SK-N-SH (cell line): ENCODE measurements at regions not wholly inside any gene's neighbourhood (a gene's known extent, or its start where the extent isn't known, plus 50 kb on each side); places are given as distances from the start of the nearest gene placed in this dataset.

Experiments
- CTCF ChIA-PET: fragments of 300-600, 350-600 bp; formaldehyde crosslinking; extraction: SDS; loops from one replicate; lab custom pipeline; 2021; lab: Yijun Ruan, JAX
- POLR2A ChIA-PET: fragments of 350-600 bp; sonication (Branson Sonifier 250); formaldehyde crosslinking; extraction: SDS; loops from one replicate; lab custom pipeline; 2020; ENCODE audit warnings: antibody characterized with exemption, inconsistent platforms; lab: Yijun Ruan, JAX
- DNase-seq: peaks from one replicate; pipeline ENCODE4 v3.0.0; 2012
- H2AFZ ChIP-seq: fragments of 200-600 bp; sonication (generic); 2 replicates; pipeline ENCODE4 v1.8.1; 2016; ENCODE audit warnings: antibody characterized with exemption, mild to moderate bottlenecking, low read depth
- H3F3A ChIP-seq: fragments of 200-600 bp; sonication (generic); replicated peaks from 2 replicates; pipeline ENCODE3; 2016; ENCODE audit warnings: antibody characterized with exemption, mild to moderate bottlenecking; ENCODE audit not compliant: insufficient read depth
- H3K27ac ChIP-seq, 2 experiments: fragments of 200-500 bp in 1 of 2; fragments of 200-600 bp in 1 of 2; sonication (Bioruptor generic) in 1 of 2; sonication (generic), shearing (Covaris generic) in 1 of 2; 2 replicates each; pipeline versions ENCODE4 v1.5.1 to v1.6.1; 2014 to 2016; ENCODE audit warnings: low read depth in 2 of 2, inconsistent platforms in 1 of 2, low read length in 1 of 2, mild to moderate bottlenecking in 1 of 2, mixed read lengths in 1 of 2
- H3K27me3 ChIP-seq: fragments of 200-600 bp; sonication (generic), shearing (Covaris generic); 2 replicates; pipeline ENCODE4 v1.6.1; 2016; ENCODE audit warnings: mixed run types; ENCODE audit not compliant: insufficient read depth
- H3K36me3 ChIP-seq, 2 experiments: fragments of 200-500 bp in 1 of 2; fragments of 200-600 bp in 1 of 2; sonication (Bioruptor generic) in 1 of 2; sonication (generic) in 1 of 2; replicated peaks in 1 of 2; 2 replicates each; pipeline versions ENCODE3 to v1.5.1; 2014 to 2016; ENCODE audit warnings: low read length in 1 of 2, mild to moderate bottlenecking in 1 of 2; ENCODE audit not compliant: insufficient read depth in 2 of 2, control insufficient read depth in 1 of 2
- H3K4me1 ChIP-seq, 2 experiments: fragments of 200-500 bp in 1 of 2; fragments of 200-600 bp in 1 of 2; sonication (Bioruptor generic) in 1 of 2; sonication (generic), shearing (Covaris generic) in 1 of 2; 2 replicates each; pipeline versions ENCODE4 v1.5.1 to v1.6.1; 2014 to 2016; ENCODE audit warnings: low read depth in 1 of 2, low read length in 1 of 2, mixed run types in 1 of 2; ENCODE audit not compliant: insufficient read depth in 2 of 2, control insufficient read depth in 1 of 2
- H3K4me2 ChIP-seq: fragments of 200-600 bp; sonication (generic), shearing (Covaris generic); 2 replicates; pipeline ENCODE4 v1.6.1; 2017; ENCODE audit warnings: mixed run types
- H3K4me3 ChIP-seq, 2 experiments: fragments of 200-500 bp in 1 of 2; fragments of 200-600 bp in 1 of 2; sonication (Bioruptor generic) in 1 of 2; sonication (generic), shearing (Covaris generic) in 1 of 2; 2 replicates each; pipeline versions ENCODE4 v1.5.1 to v1.8.1; 2014 to 2016; ENCODE audit warnings: low read depth in 2 of 2, inconsistent platforms in 1 of 2, low read length in 1 of 2, mild to moderate bottlenecking in 1 of 2, mixed read lengths in 1 of 2, moderate library complexity in 1 of 2
- H3K79me2 ChIP-seq: fragments of 200-600 bp; sonication (generic); 2 replicates; pipeline ENCODE4 v1.8.1; 2017; ENCODE audit warnings: mild to moderate bottlenecking; ENCODE audit not compliant: insufficient read depth
- H3K9ac ChIP-seq: fragments of 200-600 bp; sonication (generic); 2 replicates; pipeline ENCODE4 v1.6.1; 2017; ENCODE audit warnings: mixed run types
- H3K9me2 ChIP-seq: fragments of 200-600 bp; sonication (generic); 2 replicates; pipeline ENCODE4 v1.6.1; 2017; ENCODE audit warnings: mixed run types
- H3K9me3 ChIP-seq: fragments of 200-600 bp; sonication (generic); 2 replicates; pipeline ENCODE4 v1.6.1; 2017; ENCODE audit warnings: mixed run types, mild to moderate bottlenecking, moderate library complexity
- H4K20me1 ChIP-seq: fragments of 200-600 bp; sonication (generic); 2 replicates; pipeline ENCODE4 v1.6.1; 2017; ENCODE audit warnings: mild to moderate bottlenecking, mixed run types; ENCODE audit not compliant: insufficient read depth
- ELF1 ChIP-seq: IDR thresholded peaks from 2 replicates; pipeline ENCODE4 v1.4.0; 2012
- EP300 ChIP-seq, 2 experiments: IDR thresholded peaks; 2 replicates each; pipeline versions ENCODE4 v1.4.0 to v1.6.1; 2012; ENCODE audit warnings: borderline replicate concordance in 1 of 2, low read depth in 1 of 2, low read length in 1 of 2
- FOSL2 ChIP-seq: IDR thresholded peaks from 2 replicates; pipeline ENCODE4 v1.4.0; 2012; ENCODE audit warnings: low read depth, mild to moderate bottlenecking, moderate library complexity, borderline replicate concordance
- FOXM1 ChIP-seq: IDR thresholded peaks from 2 replicates; pipeline ENCODE4 v1.4.0; 2012; ENCODE audit warnings: low read depth, mild to moderate bottlenecking
- JUND ChIP-seq: IDR thresholded peaks from 2 replicates; pipeline ENCODE4 v1.4.0; 2012
- MEF2A ChIP-seq: IDR thresholded peaks from 2 replicates; pipeline ENCODE4 v1.4.0; 2012; ENCODE audit warnings: low read depth, borderline replicate concordance
- NFIC ChIP-seq: IDR thresholded peaks from 2 replicates; pipeline ENCODE4 v1.4.0; 2012; ENCODE audit warnings: borderline replicate concordance
- RAD21 ChIP-seq: IDR thresholded peaks from 2 replicates; pipeline ENCODE4 v1.6.1; 2012; ENCODE audit warnings: mild to moderate bottlenecking, low read length
- RCOR1 ChIP-seq: fragments of 150-350 bp; IDR thresholded peaks from 2 replicates; pipeline ENCODE4 v1.6.1; 2017; ENCODE audit warnings: antibody characterized with exemption, low read length
- RXRA ChIP-seq: IDR thresholded peaks from 2 replicates; pipeline ENCODE4 v1.4.0; 2012; ENCODE audit warnings: low read depth, mild to moderate bottlenecking, borderline replicate concordance
- TAF1 ChIP-seq: IDR thresholded peaks from 2 replicates; pipeline ENCODE4 v1.6.1; 2012; ENCODE audit warnings: low read depth, mild to moderate bottlenecking, low read length, moderate library complexity, borderline replicate concordance
- TCF12 ChIP-seq: IDR thresholded peaks from 2 replicates; pipeline ENCODE4 v1.4.0; 2012
- USF1 ChIP-seq: IDR thresholded peaks from 2 replicates; pipeline ENCODE4 v1.4.0; 2012; ENCODE audit warnings: low read depth, borderline replicate concordance
- USF2 ChIP-seq: fragments of 150-350 bp; IDR thresholded peaks from 2 replicates; pipeline ENCODE4 v1.6.1; 2017; ENCODE audit warnings: antibody characterized with exemption, low read length, low read depth, borderline replicate concordance
- ZBTB33 ChIP-seq: IDR thresholded peaks from 2 replicates; pipeline ENCODE4 v1.4.0; 2012; ENCODE audit warnings: low read depth, borderline replicate concordance
- WGBS: methylation state at CpG from one replicate; pipeline ENCODE4 v1.1.6; 2017; ENCODE audit warnings: low lambda C conversion rate; 5-methylcytosine and 5-hydroxymethylcytosine counted together

GRCh38 chr16:56050916-56051315, 140.4 kb upstream of the GNAO1 start:
- no peak overlapping the region for H2AFZ ChIP-seq
- no peak for DNase-seq
- TF ChIP-seq RAD21 (no peak), TCF12 (no peak), USF2 (no peak), ZBTB33 (no peak), MEF2A (no peak), RCOR1 (no peak), EP300 (IDR thresholded peaks at IDR 0.05; ENCODE audit: borderline replicate concordance in 1 of 2, low read depth in 1 of 2, low read length in 1 of 2) (no peak), ELF1 (no peak), FOXM1 (no peak), NFIC (no peak), TAF1 (no peak), RXRA (no peak), FOSL2 (no peak), USF1 (no peak)
- TF ChIP-seq, all 33 proteins: peak for 0
- Histone ChIP-seq H3K9me2 (no peaks in the 10 kb centered on the region), H3K4me2 (no peak overlapping the region), H3K36me3 (no peaks in the 10 kb centered on the region), H3K79me2 (no peaks in the 10 kb centered on the region), H3K4me3 (no peak overlapping the region), H3K27me3 (no peaks in the 10 kb centered on the region), H3F3A (no peaks in the 10 kb centered on the region), H3K4me1 (peaks cover 0 to 11% of the 10 kb centered on the region in 2 experiments; a peak in 1 of 4 replicates), H3K27ac (no peak overlapping the region), H3K9ac (no peak overlapping the region), H4K20me1 (no peaks in the 10 kb centered on the region), H3K9me3 (no peaks in the 10 kb centered on the region)
- 67% methylated on average over 4 of the region's 4 CpGs for WGBS
- ChIA-PET CTCF (interaction anchor here (0.6 to 1.5 kb wide), 2 partner anchors 11 to 63 kb away, joined by 3 read pairs; no protein-coding TSS in a partner anchor), POLR2A (no interaction called here)

- no peaks in the 10 kb centered on the region for H3F3A ChIP-seq
- no peak for DNase-seq
- peaks cover 0 to 17% of the 10 kb centered on the region in 2 experiments; a peak in 1 of 4 replicates for H3K4me1 ChIP-seq
- H3K79me2 ChIP-seq = no peaks in the 10 kb centered on the region
- no peaks in the 10 kb centered on the region for H3K36me3 ChIP-seq
- no peak overlapping the region for H3K4me3 ChIP-seq
- H3K4me2 ChIP-seq = no peak overlapping the region
- H3K9ac ChIP-seq = no peak overlapping the region
- no peaks in the 10 kb centered on the region for H3K9me3 ChIP-seq
- H3K27me3 ChIP-seq = no peaks in the 10 kb centered on the region
- ChIA-PET POLR2A (no interaction called here), CTCF (interaction anchor here (1.2 kb wide), 1 partner anchor 270 kb away, joined by 4 read pairs; no protein-coding TSS in a partner anchor)
- TF ChIP-seq JUND = no peak
- no peak for TF ChIP-seq FOXM1
- WGBS = 35% methylated on average over 6 of the region's 6 CpGs
- no peak overlapping the region for H3K27ac ChIP-seq
- no peaks in the 10 kb centered on the region for H3K9me2 ChIP-seq
- H4K20me1 ChIP-seq = no peaks in the 10 kb centered on the region
- H2AFZ ChIP-seq = no peak overlapping the region
Measured at GRCh38 chr16:56048425-56049105, 142.7 kb upstream of the GNAO1 start.
